ENCODE measurements at regions not wholly inside any gene's neighbourhood (a gene's known extent, or its start where the extent isn't known, plus 50 kb on each side); places are given as distances from the start of the nearest gene placed in this dataset.

DNA sequence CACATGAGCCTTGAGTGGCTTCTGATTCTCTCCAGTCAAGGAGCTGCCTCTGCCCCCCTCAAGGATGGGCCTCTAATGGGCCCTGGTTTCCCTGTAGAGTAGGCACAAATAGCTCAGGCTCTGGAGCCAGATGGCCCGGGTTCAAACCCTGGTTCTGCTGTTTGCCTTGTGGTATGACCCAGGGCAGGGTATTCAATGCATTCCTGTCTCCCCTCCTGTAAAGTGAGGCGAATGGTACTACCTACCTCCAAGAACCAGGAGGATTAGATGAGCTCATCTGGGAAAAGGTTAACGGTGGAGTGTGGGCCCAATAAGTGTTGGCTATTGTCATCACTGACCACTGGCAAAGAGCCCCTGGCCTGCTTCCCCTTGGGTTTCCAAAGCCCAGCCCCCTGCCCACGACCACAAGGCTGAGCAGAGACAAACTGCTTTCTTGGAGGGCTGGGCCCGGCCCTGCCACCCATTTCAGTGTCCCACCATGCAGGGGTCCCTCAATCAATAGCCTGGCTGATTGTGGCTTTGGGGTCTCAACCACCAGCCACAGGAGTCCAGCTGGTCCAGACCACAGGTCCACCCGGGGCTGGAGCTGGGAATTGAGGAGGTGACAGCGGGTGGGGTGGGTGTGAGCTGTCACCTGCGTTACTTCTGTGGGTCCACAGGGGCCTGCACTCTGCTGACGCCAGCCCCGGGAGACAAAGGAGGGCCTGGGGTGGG, 115.6 kb upstream of the RUNX3 start:
- no peak for TF ChIP-seq CTCF (IDR thresholded peaks at IDR 0.05)
- no peak for TF ChIP-seq POLR2AphosphoS5 (IDR thresholded peaks at IDR 0.05; ENCODE audit: insufficient read depth in 1 of 2, low read depth in 1 of 2)
